ENCODE measurements at regions not wholly inside any gene's neighbourhood (a gene's known extent, or its start where the extent isn't known, plus 50 kb on each side); places are given as distances from the start of the nearest gene placed in this dataset.

GRCh38 chr3:193148688-193149473 lies 92.1 kb upstream of the PLAAT1 start:
- no peak for TF ChIP-seq CTCF (IDR thresholded peaks at IDR 0.05; ENCODE audit: low read depth, low read length, poor library complexity, severe bottlenecking)
- TF ChIP-seq EZH2phosphoT487 (IDR thresholded peaks at IDR 0.05; ENCODE audit: borderline replicate concordance, low read length), result no peak
